ENCODE measurements at regions not wholly inside any gene's neighbourhood (a gene's known extent, or its start where the extent isn't known, plus 50 kb on each side); places are given as distances from the start of the nearest gene placed in this dataset.
"Not testable (repeated sequence)": the region's sequence is repeated elsewhere in the genome, so short reads cannot be mapped to it uniquely, and the experiment has no call there.

- Histone ChIP-seq H3K9me3 (ENCODE audit: control insufficient read depth in 2 of 3, insufficient read depth in 1 of 3, low read length in 3 of 3) (no peaks in the 10 kb centered on the region), H3K36me3 (ENCODE audit: control insufficient read depth in 2 of 3, insufficient read depth in 3 of 3, low read length in 3 of 3) (no peaks in the 10 kb centered on the region), H3K27me3 (ENCODE audit: control insufficient read depth, insufficient read depth, low read length) (no peaks in the 10 kb centered on the region), H3K9ac (ENCODE audit: low read length in 3 of 3) (no peak overlapping the region), H3K27ac (ENCODE audit: low read depth in 2 of 2, low read length in 2 of 2) (no peak overlapping the region), H3K4me1 (ENCODE audit: control insufficient read depth in 2 of 3, insufficient read depth in 2 of 3, low read depth in 1 of 3, low read length in 3 of 3) (no peaks in the 10 kb centered on the region), H3K4me3 (ENCODE audit: low read length in 3 of 3) (no peak overlapping the region)
- DNase-seq (peak in 2 of 5 donors; percentile 21 to 41), FAIRE-seq (no peak)
- TF ChIP-seq CTCF (IDR thresholded peaks at IDR 0.05; ENCODE audit: borderline replicate concordance, extremely low read depth, insufficient read depth), result no peak
- intact Hi-C loops (cut with DNase I), result no loop called here
Observed at GRCh38 chr10:120793088-120793487, 58.1 kb upstream of the WDR11 start.

GRCh38 chr10:120794390-120794789 lies 56.8 kb upstream of the WDR11 start:
- Histone ChIP-seq H3K4me3 (ENCODE audit: low read length in 3 of 3) (no peak overlapping the region), H3K27me3 (ENCODE audit: control insufficient read depth, insufficient read depth, low read length) (no peaks in the 10 kb centered on the region), H3K36me3 (ENCODE audit: control insufficient read depth in 2 of 3, insufficient read depth in 3 of 3, low read length in 3 of 3) (no peaks in the 10 kb centered on the region), H3K9ac (ENCODE audit: low read length in 3 of 3) (no peak overlapping the region), H3K4me1 (ENCODE audit: control insufficient read depth in 2 of 3, insufficient read depth in 2 of 3, low read depth in 1 of 3, low read length in 3 of 3) (no peaks in the 10 kb centered on the region), H3K27ac (ENCODE audit: low read depth in 2 of 2, low read length in 2 of 2) (no peak overlapping the region), H3K9me3 (ENCODE audit: control insufficient read depth in 2 of 3, insufficient read depth in 1 of 3, low read length in 3 of 3) (no peaks in the 10 kb centered on the region)
- intact Hi-C loops (cut with DNase I), result no loop called here
- TF ChIP-seq CTCF (IDR thresholded peaks at IDR 0.05; ENCODE audit: borderline replicate concordance, extremely low read depth, insufficient read depth), result no peak
- FAIRE-seq (no peak), DNase-seq (no peak)

GRCh38 chr10:120798276-120798675 lies 52.9 kb upstream of the WDR11 start:
- H3K36me3 ChIP-seq (ENCODE audit: control insufficient read depth in 2 of 3, insufficient read depth in 3 of 3, low read length in 3 of 3); FAIRE-seq; H3K9ac ChIP-seq (ENCODE audit: low read length in 3 of 3); H3K9me3 ChIP-seq (ENCODE audit: control insufficient read depth in 2 of 3, insufficient read depth in 1 of 3, low read length in 3 of 3); H3K27ac ChIP-seq (ENCODE audit: low read depth in 2 of 2, low read length in 2 of 2); H3K4me1 ChIP-seq (ENCODE audit: control insufficient read depth in 2 of 3, insufficient read depth in 2 of 3, low read depth in 1 of 3, low read length in 3 of 3); DNase-seq; H3K4me3 ChIP-seq (ENCODE audit: low read length in 3 of 3); H3K27me3 ChIP-seq (ENCODE audit: control insufficient read depth, insufficient read depth, low read length); intact Hi-C loops (cut with DNase I): not testable (repeated sequence)

- no peak for DNase-seq
- no peak overlapping the region for H3K4me3 ChIP-seq (ENCODE audit: low read length in 3 of 3)
- no peaks in the 10 kb centered on the region for H3K4me1 ChIP-seq (ENCODE audit: control insufficient read depth in 2 of 3, insufficient read depth in 2 of 3, low read depth in 1 of 3, low read length in 3 of 3)
- no peak overlapping the region for H3K27ac ChIP-seq (ENCODE audit: low read depth in 2 of 2, low read length in 2 of 2)
- intact Hi-C loops (cut with DNase I), result no loop called here
- H3K9me3 ChIP-seq (ENCODE audit: control insufficient read depth in 2 of 3, insufficient read depth in 1 of 3, low read length in 3 of 3), result no peaks in the 10 kb centered on the region
- no peaks in the 10 kb centered on the region for H3K36me3 ChIP-seq (ENCODE audit: control insufficient read depth in 2 of 3, insufficient read depth in 3 of 3, low read length in 3 of 3)
- no peak for FAIRE-seq
- no peaks in the 10 kb centered on the region for H3K27me3 ChIP-seq (ENCODE audit: control insufficient read depth, insufficient read depth, low read length)
- no peak for TF ChIP-seq CTCF (IDR thresholded peaks at IDR 0.05; ENCODE audit: borderline replicate concordance, extremely low read depth, insufficient read depth)
- H3K9ac ChIP-seq (ENCODE audit: low read length in 3 of 3), result no peak overlapping the region
Observed at GRCh38 chr10:120799849-120800248, 51.3 kb upstream of the WDR11 start.
